ENCODE measurements at regions not wholly inside any gene's neighbourhood (a gene's known extent, or its start where the extent isn't known, plus 50 kb on each side); places are given as distances from the start of the nearest gene placed in this dataset.
A peak's percentile ranks its signal among the peaks of the same experiment; 100 is the strongest.
"Not testable (repeated sequence)": the region's sequence is repeated elsewhere in the genome, so short reads cannot be mapped to it uniquely, and the experiment has no call there.

DNA sequence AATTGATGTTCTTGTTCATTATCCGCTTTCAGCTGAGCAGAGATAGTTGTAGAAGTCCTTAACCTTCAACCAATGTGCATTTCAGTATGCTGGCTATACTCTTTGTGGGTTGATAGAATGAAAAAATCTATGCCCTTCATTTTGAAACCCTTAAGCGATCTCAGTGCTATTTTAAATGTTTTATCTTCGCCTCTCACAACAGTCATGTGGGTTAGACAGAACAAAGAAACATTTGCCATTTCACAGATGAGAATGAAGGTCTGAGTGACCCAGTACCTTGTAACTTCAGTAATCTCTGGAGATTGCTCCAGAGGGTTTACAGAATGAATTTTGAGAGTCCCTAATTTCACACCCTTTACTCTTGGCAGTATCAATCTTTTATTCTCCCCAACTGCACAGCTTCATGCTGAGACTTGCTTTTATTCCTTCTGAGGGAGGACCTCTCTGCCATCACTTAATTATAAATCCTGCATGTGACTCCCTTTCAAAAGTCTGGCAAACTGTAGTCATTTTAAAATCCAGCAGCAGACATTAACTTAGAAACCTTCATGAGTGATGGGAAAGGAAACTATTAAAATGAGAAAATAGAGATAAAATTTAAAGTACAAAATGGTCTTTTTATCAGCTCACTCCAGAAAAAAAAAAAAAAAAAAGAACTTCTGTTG, 921.5 kb downstream of the RAB28 start:
- DNase-seq = no peak

DNA sequence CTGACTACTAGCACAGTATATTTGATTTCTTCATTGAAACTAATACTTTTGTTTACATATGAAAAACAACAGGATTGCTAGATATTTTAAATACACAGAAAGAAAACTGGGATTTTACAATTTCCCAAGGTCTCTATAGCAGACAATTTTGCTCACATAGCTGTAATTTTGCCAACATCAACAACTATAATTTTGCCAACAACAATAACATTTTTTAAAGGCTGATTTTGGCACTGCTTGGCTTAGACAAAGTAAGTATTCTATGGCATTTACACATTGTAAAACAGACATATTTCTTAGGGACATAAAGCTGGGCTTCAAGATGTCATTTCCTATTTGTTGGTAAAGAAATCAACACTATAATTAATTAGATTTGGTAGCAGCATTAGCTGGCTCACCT, 922.1 kb downstream of the RAB28 start:
- no peak for DNase-seq

DNA sequence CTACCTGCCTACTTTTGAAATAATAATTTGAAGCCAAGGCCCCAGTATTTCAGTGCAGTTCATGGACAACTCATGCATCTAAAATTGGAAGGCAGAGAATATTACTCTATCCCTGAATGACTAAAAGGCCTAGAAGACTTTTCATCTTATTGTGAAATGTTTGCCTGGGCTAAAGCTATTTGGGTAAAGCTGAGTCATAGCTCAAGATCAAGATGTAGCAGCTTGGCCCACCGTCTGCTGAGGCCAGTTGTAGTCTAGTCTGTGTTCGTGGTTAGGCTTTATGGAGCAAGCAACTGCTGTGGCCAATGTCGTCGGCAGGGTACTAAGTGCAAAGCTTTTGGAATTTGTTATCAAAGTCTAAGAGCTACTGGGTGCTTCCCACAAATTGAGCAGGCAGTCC, 929.1 kb downstream of the RAB28 start:
- DNase-seq = peak; percentile 32

DNA sequence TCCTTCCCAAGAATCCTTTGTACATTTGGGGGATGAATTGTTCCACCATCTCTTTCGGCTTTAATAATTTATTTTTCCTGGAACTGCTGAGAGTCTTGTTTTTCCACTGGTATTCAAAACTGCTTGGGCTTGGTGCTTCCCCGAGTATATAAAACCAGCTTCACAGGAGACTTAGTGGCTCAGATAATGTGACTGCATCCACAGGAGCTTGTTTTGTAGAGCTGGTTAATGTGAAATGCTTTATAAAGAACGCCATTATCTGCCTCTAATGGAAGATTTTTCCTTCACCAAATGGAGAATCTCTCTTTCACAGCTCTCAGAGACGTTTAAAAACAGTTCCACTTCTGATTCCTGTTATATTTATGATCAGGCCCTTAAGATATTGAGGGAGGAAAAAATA, 935.5 kb downstream of the RAB28 start:
- no peak for DNase-seq

DNA sequence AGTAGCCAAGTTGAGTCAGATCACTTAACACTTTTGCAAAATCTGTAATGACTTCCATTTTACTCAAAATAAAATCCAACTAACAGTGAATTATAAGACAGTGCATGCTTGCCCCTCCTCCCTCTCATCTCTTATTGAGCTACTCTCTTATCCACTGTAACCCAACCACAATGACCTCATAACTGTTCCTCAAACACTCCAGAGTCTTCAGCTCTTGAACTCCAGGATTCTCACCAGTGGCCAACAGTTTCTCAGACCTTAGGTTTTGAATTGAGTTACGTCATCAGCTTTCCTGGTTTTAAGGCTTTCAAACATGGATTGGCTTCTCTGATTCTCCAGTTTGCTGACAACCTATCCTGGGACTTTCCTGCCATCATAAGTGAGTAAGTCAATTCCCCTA, 938.3 kb downstream of the RAB28 start:
- DNase-seq = no peak

DNA sequence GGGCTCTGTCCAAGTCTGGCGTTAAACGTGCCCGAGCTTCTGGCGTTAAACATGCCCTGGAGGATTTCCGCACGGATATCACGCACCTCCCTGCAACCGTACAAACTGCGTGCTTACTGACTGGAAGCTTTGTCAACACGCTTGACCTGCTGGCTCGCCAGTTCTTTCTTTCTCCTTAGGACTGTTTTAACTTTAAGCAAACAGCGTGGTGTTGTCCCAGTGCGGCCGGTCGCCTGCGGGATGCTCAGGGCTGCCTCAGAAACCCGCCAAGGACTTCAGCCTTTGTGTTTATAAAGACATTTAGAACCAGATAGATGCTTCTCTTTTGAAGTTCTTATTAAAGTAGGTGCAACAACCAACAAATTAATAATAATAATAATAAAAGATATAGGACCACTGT, 946.0 kb downstream of the RAB28 start:
- no peak for DNase-seq

DNA sequence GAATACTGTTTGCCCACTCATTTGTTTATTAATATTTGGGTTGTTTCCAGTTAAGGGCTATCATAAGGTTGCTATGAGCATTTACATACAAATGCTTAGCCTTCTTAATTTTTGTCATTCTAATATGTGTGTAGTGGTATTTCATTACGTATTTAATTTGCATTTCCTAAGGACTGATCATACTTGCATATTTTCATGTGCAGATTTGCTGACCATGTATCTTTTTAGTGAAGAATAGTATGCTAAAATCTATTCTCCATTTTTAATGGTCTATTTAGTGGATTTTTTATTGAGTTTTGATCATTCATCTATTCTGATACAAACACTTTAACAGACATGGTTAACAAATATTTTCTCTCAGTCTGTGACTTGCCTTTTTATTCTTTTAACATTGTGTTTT, 949.5 kb downstream of the RAB28 start:
- DNase-seq = no peak

DNA sequence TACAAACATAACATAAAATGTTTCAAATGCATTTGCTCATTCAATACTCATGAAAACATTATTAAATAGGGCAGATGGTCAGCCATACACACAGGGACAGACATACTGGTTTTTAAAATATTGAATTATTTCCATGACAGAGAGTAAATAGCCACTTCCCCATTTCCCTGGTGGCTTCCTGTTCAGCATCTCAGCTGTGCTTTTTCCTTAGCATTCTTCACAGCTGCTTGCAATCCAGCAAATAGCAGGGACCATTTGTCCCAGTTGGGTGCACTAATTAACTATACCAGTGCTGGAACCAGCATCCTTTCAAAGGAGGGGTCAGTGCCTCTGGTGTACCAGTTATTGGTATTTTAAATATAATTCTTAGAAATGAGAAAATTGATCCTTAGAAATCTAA, 964.7 kb downstream of the RAB28 start:
- DNase-seq = no peak

DNA sequence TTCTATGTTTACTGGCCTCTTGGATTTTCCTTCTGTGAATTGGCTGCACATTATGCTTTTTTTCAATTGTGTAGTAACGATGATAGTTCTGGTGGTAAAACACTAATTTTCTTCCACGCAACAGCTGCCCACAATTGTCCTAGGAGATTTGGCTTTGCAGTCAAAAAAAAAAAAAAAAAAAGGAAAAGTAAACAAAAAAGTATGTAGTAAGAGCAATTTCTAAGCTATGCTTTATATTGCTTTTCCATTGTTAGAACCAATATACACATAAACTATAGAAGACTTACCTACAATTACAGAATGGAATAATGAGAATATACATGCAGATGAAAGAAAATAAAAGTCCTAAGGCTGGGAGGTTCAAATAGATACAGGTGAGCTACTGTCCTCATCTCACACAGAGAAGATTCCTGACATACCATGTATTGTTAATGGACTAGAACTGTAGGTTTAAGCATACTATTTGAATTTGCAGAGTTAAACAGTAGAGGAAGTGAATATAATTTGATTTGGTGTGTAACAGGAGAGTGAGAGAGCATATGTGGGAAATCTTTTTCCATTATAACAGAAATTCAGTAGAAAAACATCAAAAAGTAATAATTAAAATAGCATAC, 976.2 kb downstream of the RAB28 start:
- no peak for DNase-seq

DNA sequence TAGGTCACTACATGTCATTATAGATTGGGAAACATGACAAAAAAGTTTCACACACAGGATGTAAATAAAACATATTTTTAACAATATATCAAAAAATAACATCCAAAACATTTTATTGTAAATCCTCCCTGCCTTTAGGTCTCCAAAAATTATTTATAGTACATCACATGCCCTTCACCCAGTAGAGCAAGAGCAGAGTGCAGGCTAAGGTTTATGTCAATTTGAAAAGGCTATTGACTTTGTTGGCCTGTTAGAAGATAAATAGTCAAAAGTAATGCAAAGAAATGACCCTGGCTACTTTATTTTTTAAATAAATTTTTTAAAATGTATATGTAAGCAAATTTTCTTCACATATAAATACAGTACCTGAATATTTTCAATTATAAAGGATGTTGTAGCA, 983.7 kb downstream of the RAB28 start:
- no peak for DNase-seq

DNA sequence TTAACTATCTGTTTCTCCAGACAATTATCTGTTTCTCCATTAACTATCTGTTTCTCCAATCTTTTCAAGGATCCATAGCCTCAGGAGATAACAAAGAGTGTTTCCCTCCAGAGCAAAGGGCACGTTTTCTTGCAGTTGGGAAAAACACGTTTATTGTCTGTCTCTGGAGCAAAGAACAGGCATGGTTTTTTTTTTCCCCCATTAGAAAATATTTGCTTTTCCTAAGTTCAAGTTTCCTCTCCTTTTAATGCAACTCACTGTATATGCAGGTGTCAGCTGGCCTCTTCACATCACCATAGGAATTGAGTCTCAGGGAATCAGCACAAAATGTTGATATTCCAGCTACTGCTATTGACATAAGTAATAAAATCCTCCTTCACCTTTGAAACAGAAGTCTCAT, 984.4 kb downstream of the RAB28 start:
- no peak for DNase-seq

DNA sequence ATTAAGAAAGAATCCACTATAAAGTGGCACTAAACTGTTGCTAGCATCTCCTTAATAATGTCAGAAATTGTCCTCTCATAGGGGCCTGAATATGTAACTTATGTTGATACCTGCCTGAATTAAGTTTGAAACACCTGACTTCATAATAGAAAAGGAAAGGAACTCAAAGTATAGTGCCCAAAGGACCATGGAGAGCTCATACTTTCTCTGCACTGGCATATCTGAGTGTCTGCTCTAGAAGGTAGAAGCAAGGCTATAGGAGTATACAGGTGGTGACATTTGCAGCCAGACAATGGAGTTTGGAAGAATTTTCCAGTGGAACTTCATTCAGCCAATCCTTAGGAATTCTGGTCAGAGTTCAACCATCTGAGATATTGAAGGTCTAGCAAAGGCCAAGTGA, 988.9 kb downstream of the RAB28 start:
- DNase-seq = no peak

DNA sequence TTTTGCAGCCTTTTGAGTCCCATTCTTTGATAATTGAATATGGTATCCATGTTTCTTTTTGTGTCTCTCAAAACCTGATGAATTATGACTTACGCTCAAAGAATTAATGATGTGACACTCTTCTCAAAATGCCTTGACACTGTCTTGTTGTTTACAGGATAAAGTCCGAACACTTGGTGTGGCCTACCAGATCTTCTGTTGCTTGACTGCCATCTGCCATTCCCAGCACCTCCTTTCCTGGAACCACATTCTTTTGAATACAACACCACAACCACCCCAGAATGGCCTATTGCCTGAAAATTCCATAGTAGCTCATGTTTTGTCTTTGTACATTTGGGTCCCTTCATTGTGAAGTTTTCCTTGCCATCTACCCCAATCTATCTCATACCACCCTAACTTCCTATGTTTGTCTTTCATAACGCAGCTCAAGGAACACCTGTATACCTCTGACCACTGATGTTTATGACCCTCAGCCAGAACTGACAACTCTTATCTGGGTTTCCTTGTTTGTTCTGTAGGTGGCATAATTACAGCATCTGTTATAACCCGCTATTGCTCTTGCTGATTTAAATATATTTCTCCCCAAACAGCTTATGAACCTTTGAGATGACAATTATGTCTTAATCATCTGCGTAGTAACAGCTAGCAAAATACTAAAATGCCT, 991.3 kb downstream of the RAB28 start:
- DNase-seq = no peak

DNA sequence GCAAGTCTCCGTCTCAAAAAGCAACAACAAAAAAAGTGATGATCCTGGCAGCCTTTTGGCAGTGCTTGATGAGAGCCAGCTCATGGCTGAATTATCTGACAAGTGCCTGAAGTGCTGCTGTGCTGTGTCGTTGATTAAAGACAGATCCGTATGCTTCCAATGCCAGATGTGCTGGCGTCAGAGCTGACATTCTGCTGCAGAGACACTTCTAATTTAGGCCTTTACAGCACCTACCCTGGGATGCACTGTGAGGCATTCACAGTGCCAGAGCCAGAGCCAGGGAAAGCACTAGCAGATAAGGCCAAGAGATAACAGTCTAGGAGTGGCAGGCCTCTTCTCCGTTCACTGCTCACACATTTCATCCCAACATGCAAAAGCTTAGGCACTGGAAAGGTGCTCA, 995.5 kb downstream of the RAB28 start:
- DNase-seq = no peak

DNA sequence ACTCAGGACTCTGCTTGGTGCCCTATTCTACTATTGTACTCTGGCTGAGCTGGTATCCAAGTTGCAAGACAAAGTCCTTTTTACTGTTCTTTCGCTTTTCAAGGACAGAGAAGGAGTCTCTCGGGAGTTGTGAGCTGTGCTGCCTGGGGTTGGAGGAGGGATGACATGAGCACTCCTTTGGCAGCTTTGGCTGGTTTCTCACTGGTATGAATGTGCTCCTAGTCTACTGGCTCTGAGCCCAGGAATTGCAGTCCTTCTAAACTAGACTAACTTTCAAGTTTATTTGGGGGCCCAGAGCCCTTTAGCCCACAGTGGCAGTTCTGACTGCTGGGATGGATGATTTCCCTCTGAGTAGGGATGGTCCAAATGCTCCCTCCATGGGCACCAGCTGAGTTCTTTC, 997.1 kb downstream of the RAB28 start:
- DNase-seq = no peak

DNA sequence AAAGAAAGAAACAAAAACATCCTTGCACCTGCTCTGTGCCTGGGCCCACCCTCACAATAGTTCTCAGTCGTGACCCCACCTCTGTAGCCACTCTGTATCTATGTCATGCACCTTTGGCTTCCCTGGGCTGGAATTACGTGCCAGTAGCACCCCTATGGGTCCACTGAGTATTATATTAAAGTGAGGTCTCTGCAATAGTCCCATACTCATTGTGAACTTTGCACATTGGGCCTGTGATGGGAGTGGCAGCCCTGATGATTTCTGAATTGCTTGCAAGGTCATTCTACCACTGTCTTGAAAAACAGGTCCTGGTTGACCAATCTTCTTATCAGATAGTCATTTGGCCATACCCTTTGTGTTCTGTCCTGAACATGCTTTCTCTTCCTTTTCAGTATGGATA, 1012.1 kb downstream of the RAB28 start:
- no peak for DNase-seq

DNA sequence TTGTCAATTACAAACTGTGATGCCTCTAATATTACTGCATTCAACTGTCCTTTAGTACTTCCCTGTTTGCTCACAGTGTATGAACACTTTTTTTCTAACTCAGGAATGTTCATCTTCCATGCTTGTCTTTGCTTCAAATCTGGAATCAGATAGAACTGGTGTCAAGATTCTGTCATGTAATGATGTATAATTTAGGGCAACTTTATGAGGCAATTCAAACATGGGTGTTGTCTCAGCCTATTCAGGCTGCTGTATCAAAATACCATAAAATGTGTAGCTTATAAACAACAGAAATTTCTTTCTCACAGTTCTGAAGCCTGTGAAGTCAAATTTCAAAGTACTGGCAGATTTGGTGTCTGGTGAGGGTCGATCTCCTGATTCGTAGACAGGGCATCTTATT, 1012.9 kb downstream of the RAB28 start:
- DNase-seq = no peak

DNA sequence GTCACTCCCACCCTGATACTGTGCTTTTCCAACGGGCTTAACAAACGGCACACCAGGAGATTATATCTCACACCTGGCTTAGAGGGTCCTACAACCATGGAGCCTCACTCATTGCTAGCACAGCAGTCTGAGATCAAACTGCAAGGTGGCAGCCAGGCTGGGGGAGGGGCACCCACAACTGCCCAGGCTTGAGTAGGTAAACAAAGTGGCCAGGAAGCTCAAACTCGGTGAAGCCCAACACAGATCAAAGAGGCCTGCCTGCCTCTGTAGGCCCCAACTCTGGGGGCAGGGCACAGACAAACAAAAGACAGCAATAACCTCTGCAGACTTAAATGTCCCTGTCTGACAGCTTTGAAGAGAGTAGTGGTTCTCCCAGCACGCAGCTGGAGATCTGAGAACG, 1022.6 kb downstream of the RAB28 start:
- not testable (repeated sequence) for DNase-seq

DNA sequence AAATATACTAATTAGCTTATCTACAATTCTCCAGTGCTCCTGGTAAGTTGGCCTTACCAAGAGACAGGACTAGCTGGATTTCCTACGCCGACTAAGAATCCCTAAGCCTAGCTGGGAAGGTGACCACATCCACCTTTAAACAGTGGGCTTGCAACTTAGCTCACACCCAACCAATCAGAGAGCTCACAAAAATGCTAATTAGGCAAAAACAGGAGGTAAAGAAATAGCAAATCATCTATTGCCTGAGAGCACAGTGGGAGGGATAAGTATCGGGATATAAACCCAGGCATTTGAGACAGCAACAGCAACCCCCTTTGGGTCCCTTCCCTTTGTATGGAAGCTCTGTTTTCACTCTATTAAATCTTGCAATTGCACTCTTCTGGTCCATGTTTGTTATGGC, 1025.0 kb downstream of the RAB28 start:
- no peak for DNase-seq

DNA sequence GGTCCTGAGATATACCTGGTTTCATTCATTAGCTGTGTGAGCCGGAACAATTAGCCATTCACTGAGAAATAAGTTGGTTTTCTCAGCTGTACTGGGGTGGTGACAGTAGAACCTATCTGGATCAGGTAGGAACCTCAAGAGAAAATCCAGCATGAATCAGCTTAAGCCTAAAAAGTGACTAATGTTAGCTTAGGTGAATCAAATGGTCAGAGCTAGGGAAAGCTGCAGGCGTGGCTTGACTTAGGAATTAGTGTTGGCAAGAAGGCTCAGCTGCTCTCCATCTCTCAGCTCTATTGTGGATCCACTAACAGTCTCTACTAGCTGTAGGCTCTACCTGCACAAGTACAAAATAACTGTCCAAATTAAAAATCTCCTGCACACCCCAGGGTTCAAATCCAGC, 1025.5 kb downstream of the RAB28 start:
- no peak for DNase-seq

DNA sequence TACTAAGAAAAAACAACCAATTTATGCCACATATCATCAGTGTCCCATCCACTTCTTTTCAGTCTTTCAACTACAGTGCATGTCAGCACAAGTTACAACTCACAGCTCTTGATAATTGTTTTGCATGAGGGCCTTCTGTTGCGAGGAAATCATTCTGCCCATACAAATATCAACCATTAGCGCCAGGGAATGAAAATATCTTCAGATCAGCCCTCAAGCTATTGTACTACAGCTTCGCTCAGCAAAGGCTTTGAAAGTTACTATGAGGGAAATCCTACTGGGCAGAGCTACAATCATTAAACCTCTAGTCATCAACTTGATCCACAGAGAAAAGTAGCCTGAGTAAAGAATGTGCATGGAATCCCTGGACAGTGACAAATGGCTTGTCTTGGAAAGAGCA, 1023.6 kb upstream of the HS3ST1 start:
- no peak for DNase-seq

DNA sequence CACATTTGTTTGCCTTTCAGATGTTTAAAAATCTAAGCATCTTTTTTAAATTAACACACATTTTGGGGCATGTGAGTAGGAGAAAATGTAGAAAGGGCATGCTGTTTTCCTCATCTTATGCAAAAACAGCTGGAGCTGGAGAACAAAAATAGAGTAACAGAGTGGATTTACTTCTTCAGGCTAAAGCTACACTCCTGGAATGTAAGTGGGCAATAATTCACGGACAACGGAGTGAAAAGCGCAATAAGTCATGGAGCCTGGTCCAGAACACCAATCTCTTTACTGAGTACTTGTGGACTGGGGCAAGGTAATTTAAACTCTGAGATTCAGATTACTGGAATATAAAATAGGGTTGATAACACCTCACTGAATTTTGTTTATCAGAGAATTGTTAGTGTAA, 1018.8 kb upstream of the HS3ST1 start:
- no peak for DNase-seq

DNA sequence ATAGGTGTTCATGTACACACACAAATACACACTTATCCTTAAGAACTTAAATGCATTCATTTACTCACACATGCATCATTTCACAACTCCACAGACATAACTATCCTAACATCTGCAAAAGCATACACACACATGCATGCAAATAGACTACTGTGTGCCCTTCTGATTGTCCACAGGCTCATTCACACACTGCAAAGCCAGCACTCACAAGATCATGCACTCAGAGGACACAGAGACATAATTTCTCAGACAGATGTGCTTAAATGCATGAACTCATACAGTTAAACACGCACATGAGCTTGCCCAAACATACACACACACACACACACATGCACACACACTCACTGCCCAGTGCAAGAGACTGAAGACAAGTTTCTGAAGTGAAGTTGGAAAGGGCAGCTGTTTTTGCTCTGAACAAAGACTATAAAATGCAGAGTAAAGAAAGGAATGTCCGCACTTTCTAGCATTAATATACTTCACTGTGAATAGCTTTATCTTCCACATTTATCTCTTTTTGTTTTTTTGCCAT, 1018.0 kb upstream of the HS3ST1 start:
- DNase-seq = no peak

DNA sequence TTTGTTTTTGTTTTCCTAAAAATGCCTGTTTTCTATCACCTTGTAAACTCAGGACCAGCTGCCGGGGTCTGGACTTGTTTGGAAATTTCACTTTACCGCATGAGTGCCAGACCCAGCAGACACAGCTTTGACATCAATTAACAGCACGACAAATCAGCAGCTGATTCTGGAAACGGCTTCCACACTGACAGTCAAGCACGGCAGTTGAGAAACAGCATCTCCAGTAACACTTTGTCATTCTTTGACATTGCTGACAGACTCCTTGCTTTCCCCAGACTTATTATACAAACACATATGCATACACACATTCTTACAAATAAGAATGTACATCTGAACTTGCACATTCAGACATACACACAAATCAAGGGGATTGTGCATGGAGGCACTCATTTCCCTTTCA, 1017.6 kb upstream of the HS3ST1 start:
- no peak for DNase-seq

Measured in fibroblast of skin of abdomen (primary cell).